SK-N-SH treated with all-trans-retinoic acid at 6 μM for 48 hours (cell line): ENCODE measurements at regions not wholly inside any gene's neighbourhood (a gene's known extent, or its start where the extent isn't known, plus 50 kb on each side); places are given as distances from the start of the nearest gene placed in this dataset.

ENCODE experiments used
- ATAC-seq: fragments of 200-7000 bp; cut with Tn5 transposase; 3 replicates; pipeline ENCODE4 v1.9.1; 2020; ENCODE audit warnings: mild to moderate bottlenecking, moderate library complexity
- ARNTL ChIP-seq: fragments of 450-650 bp; formaldehyde crosslinking; IDR thresholded peaks from 2 replicates; pipeline ENCODE4 v1.5.0; 2020; ENCODE audit warnings: low read depth, mild to moderate bottlenecking, moderate library complexity, borderline replicate concordance
- BACH2 ChIP-seq: fragments of 250-450 bp; sonication (Bioruptor Pico); IDR thresholded peaks from 2 replicates; pipeline ENCODE4 v1.9.0; 2021; ENCODE audit warnings: mild to moderate bottlenecking, borderline replicate concordance
- CREB5 ChIP-seq: fragments of 250-450 bp; sonication (Bioruptor Pico); IDR thresholded peaks from 2 replicates; pipeline ENCODE4 v1.5.1; 2020; ENCODE audit warnings: low read depth, mild to moderate bottlenecking, moderate library complexity
- CSDC2 ChIP-seq: fragments of 250-450 bp; sonication (Bioruptor Pico); IDR thresholded peaks from 2 replicates; pipeline ENCODE4 v1.5.0; 2020; ENCODE audit warnings: mild to moderate bottlenecking, moderate library complexity
- CSRNP3 ChIP-seq: fragments of 250-450 bp; sonication (Bioruptor Pico); IDR thresholded peaks from 2 replicates; pipeline ENCODE4 v1.5.1; 2021; ENCODE audit warnings: mild to moderate bottlenecking, moderate library complexity
- ESRRG ChIP-seq: fragments of 250-450 bp; sonication (Bioruptor Pico); IDR thresholded peaks from 2 replicates; pipeline ENCODE4 v1.6.1; 2021; ENCODE audit warnings: mild to moderate bottlenecking
- GLIS3 ChIP-seq: fragments of 250-450 bp; sonication (Bioruptor Pico); IDR thresholded peaks from 2 replicates; pipeline ENCODE4 v1.5.0; 2020; ENCODE audit warnings: mild to moderate bottlenecking, moderate library complexity
- ISL1 ChIP-seq: fragments of 250-450 bp; sonication (Bioruptor Pico); IDR thresholded peaks from 2 replicates; pipeline ENCODE4 v2.1.2; 2022; ENCODE audit warnings: mild to moderate bottlenecking, moderate library complexity
- OSR1 ChIP-seq: fragments of 250-450 bp; sonication (Bioruptor Pico); IDR thresholded peaks from 2 replicates; pipeline ENCODE4 v1.8.0; 2022; ENCODE audit warnings: moderate library complexity, mild to moderate bottlenecking, inconsistent platforms
- PATZ1 ChIP-seq: fragments of 250-450 bp; sonication (Bioruptor Pico); IDR thresholded peaks from 2 replicates; pipeline ENCODE4 v1.8.0; 2020; ENCODE audit warnings: mild to moderate bottlenecking, moderate library complexity, borderline replicate concordance
- POU6F1 ChIP-seq: fragments of 250-450 bp; sonication (Bioruptor Pico); IDR thresholded peaks from 2 replicates; pipeline ENCODE4 v1.8.0; 2021; ENCODE audit warnings: low read depth, mild to moderate bottlenecking, moderate library complexity, borderline replicate concordance
- PPARA ChIP-seq: fragments of 250-450 bp; sonication (Bioruptor Pico); IDR thresholded peaks from 2 replicates; pipeline ENCODE4 v1.5.0; 2020; ENCODE audit warnings: mild to moderate bottlenecking, borderline replicate concordance
- RARB ChIP-seq: fragments of 250-450 bp; sonication (Bioruptor Pico); IDR thresholded peaks from 2 replicates; pipeline ENCODE4 v1.8.0; 2021; ENCODE audit warnings: mild to moderate bottlenecking, moderate library complexity
- TOX ChIP-seq: fragments of 250-450 bp; sonication (Bioruptor Pico); IDR thresholded peaks from 2 replicates; pipeline ENCODE4 v1.8.0; 2021; ENCODE audit warnings: mild to moderate bottlenecking, moderate library complexity, borderline replicate concordance
- TSHZ2 ChIP-seq: fragments of 250-450 bp; sonication (Bioruptor Pico); IDR thresholded peaks from 2 replicates; pipeline ENCODE4 v1.5.0; 2020; ENCODE audit warnings: mild to moderate bottlenecking, moderate library complexity
- ZC3H10 ChIP-seq: fragments of 250-450 bp; sonication (Bioruptor Pico); IDR thresholded peaks from 2 replicates; pipeline ENCODE4 v1.5.1; 2021; ENCODE audit warnings: mild to moderate bottlenecking, moderate library complexity
- ZFP3 ChIP-seq: fragments of 250-450 bp; sonication (Bioruptor Pico); IDR thresholded peaks from 2 replicates; pipeline ENCODE4 v1.5.0; 2020; ENCODE audit warnings: mild to moderate bottlenecking, moderate library complexity
- ZFP30 ChIP-seq: fragments of 450-650 bp; formaldehyde crosslinking; IDR thresholded peaks from 2 replicates; pipeline ENCODE4 v1.5.0; 2022; ENCODE audit warnings: mild to moderate bottlenecking, moderate library complexity
- ZNF70 ChIP-seq: fragments of 450-650 bp; formaldehyde crosslinking; IDR thresholded peaks from 2 replicates; pipeline ENCODE4 v1.5.0; 2020; ENCODE audit warnings: mild to moderate bottlenecking, moderate library complexity
- ZNF8 ChIP-seq: fragments of 450-650 bp; formaldehyde crosslinking; IDR thresholded peaks from 2 replicates; pipeline ENCODE4 v1.5.0; 2020; ENCODE audit warnings: mild to moderate bottlenecking, moderate library complexity

GRCh38 chr2:184114439-184114838, 483.9 kb upstream of the ZNF804A start (continued):
- no peak for TF ChIP-seq POU6F1
- no peak for TF ChIP-seq CSDC2

- no peak for TF ChIP-seq TSHZ2 (CRISPR knock-in tag)
- TF ChIP-seq ZNF70 (CRISPR knock-in tag) = no peak
- no peak for TF ChIP-seq ARNTL
- no peak for TF ChIP-seq ZNF8 (CRISPR knock-in tag)
- TF ChIP-seq PPARA (CRISPR knock-in tag) = no peak
- TF ChIP-seq CSDC2 = no peak
- TF ChIP-seq TOX (CRISPR knock-in tag) = no peak
- no peak for TF ChIP-seq ISL1
- no peak for TF ChIP-seq ZFP30 (CRISPR knock-in tag)
- no peak for TF ChIP-seq GLIS3 (CRISPR knock-in tag)
- no peak for TF ChIP-seq CSRNP3 (CRISPR knock-in tag)
- no peak for TF ChIP-seq ESRRG (CRISPR knock-in tag)
- no peak for TF ChIP-seq ZFP3 (CRISPR knock-in tag)
- no peak for TF ChIP-seq RARB
- no peak for TF ChIP-seq ZC3H10 (CRISPR knock-in tag)
- TF ChIP-seq POU6F1 = no peak
- no peak for TF ChIP-seq PATZ1 (CRISPR knock-in tag)
- no peak for TF ChIP-seq BACH2 (CRISPR knock-in tag)
- no peak for TF ChIP-seq OSR1 (CRISPR knock-in tag)
- TF ChIP-seq CREB5 (CRISPR knock-in tag) = no peak
- TF ChIP-seq, all 23 proteins: peak for 0
- no peak for ATAC-seq
These were observed 478.1 kb upstream of the ZNF804A start for GRCh38 chr2:184119989-184120800.

GRCh38 chr2:184125867-184126266, 472.5 kb upstream of the ZNF804A start:
- TF ChIP-seq GLIS3 (CRISPR knock-in tag) = no peak
- no peak for TF ChIP-seq PATZ1 (CRISPR knock-in tag)
- ATAC-seq = no peak
